ENCODE measurements at regions not wholly inside any gene's neighbourhood (a gene's known extent, or its start where the extent isn't known, plus 50 kb on each side); places are given as distances from the start of the nearest gene placed in this dataset.

GRCh38 chr9:99352826-99353225 is 130.7 kb downstream of the SEC61B start:
- peaks cover 28% of the 10 kb centered on the region for H3K27me3 Mint-ChIP-seq (ENCODE audit: low read depth, poor library complexity)
- no peak overlapping the region for H3K27ac Mint-ChIP-seq
- H3K36me3 Mint-ChIP-seq (ENCODE audit: low read depth) = no peaks in the 10 kb centered on the region
- TF ChIP-seq CTCF (IDR thresholded peaks at IDR 0.05) = no peak
- DNase-seq = no peak
- H3K4me3 Mint-ChIP-seq = no peak overlapping the region
- no peaks in the 10 kb centered on the region for H3K9me3 Mint-ChIP-seq
- H3K4me1 Mint-ChIP-seq = no peaks in the 10 kb centered on the region

DNA sequence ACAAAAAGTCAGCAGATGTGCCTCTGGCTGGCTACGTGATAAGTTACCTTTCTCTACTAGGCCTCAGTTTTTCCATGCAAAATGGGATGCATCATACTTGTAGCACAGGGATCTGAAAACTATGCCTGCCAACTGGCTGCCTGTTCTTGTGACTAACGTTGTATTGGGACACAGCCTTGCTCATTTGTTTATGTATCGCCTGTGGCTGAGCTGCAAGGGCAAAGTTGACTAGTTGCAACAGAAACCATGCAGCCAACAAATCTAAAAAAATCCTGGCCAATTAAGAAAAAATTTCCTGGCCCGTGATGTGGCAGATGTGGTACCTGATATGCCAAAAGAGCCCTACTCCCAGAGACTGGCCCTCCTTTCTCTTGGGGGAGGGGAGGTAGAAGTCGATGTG is 131.3 kb downstream of the SEC61B start:
- H3K27me3 Mint-ChIP-seq (ENCODE audit: low read depth, poor library complexity) = peaks cover 26% of the 10 kb centered on the region
- no peaks in the 10 kb centered on the region for H3K4me1 Mint-ChIP-seq
- no peak for DNase-seq
- no peak for TF ChIP-seq CTCF (IDR thresholded peaks at IDR 0.05)
- no peaks in the 10 kb centered on the region for H3K36me3 Mint-ChIP-seq (ENCODE audit: low read depth)
- H3K4me3 Mint-ChIP-seq = no peak overlapping the region
- H3K9me3 Mint-ChIP-seq = no peaks in the 10 kb centered on the region
- no peak overlapping the region for H3K27ac Mint-ChIP-seq

DNA sequence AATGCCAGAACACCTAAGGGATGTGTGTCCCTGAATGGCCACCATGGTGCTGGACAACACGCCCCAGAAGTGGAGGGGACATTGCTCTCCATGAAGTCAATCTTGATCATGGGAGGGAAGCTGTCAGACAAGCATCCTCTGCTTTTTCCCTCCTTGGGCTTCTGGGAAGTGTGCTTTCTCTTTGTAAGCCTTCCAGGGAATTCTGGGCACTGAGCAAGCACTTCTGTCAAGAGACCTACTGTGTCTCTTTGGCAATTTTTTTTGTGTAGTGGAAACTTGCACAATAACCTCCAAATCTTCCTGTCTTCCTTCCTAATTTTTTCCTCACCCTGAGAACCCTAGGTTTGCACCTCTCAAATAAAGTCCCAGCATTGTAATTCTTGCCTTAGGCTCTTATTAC is 132.0 kb downstream of the SEC61B start:
- H3K9me3 Mint-ChIP-seq = no peaks in the 10 kb centered on the region
- no peak for TF ChIP-seq CTCF (IDR thresholded peaks at IDR 0.05)
- no peak overlapping the region for H3K4me3 Mint-ChIP-seq
- H3K27me3 Mint-ChIP-seq (ENCODE audit: low read depth, poor library complexity) = peaks cover 30% of the 10 kb centered on the region
- H3K36me3 Mint-ChIP-seq (ENCODE audit: low read depth) = no peaks in the 10 kb centered on the region
- DNase-seq = no peak
- H3K27ac Mint-ChIP-seq = no peak overlapping the region
- H3K4me1 Mint-ChIP-seq = peaks cover under 1% of the 10 kb centered on the region

DNA sequence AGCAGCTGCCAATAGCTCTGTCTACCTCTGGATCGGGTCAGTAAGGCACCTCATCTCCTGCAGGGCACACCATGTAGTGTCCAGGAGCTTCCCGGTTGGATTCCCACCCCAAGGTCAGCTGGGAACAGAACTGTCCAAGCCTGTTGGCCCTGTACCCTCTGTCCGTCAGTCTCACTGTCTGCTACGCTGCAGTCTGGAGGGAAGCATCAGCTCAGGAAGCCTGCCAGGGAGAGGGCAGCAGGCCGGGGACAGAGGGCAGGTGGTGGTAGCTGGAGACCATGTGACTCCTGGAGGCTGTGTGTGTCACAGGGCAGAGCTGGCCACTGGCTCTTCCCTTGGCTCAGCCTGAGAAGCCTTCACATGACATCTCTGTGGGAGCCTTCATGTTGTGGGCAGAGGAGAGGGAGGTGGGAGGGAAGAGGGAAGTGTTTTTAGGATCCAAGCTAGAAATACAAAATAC is 134.5 kb downstream of the SEC61B start:
- DNase-seq = no peak
- no peak overlapping the region for H3K27ac Mint-ChIP-seq
- H3K4me1 Mint-ChIP-seq = peaks cover 5% of the 10 kb centered on the region
- TF ChIP-seq CTCF (IDR thresholded peaks at IDR 0.05) = no peak
- H3K36me3 Mint-ChIP-seq (ENCODE audit: low read depth) = no peaks in the 10 kb centered on the region
- H3K9me3 Mint-ChIP-seq = no peaks in the 10 kb centered on the region
- H3K4me3 Mint-ChIP-seq = no peak overlapping the region
- H3K27me3 Mint-ChIP-seq (ENCODE audit: low read depth, poor library complexity) = peaks cover 52% of the 10 kb centered on the region

GRCh38 chr9:99357575-99357974 is 135.5 kb downstream of the SEC61B start:
- no peak for DNase-seq
- no peaks in the 10 kb centered on the region for H3K36me3 Mint-ChIP-seq (ENCODE audit: low read depth)
- H3K4me1 Mint-ChIP-seq = peaks cover 7% of the 10 kb centered on the region
- H3K27ac Mint-ChIP-seq = no peak overlapping the region
- H3K27me3 Mint-ChIP-seq (ENCODE audit: low read depth, poor library complexity) = peaks cover 59% of the 10 kb centered on the region
- H3K9me3 Mint-ChIP-seq = no peaks in the 10 kb centered on the region
- no peak overlapping the region for H3K4me3 Mint-ChIP-seq
- TF ChIP-seq CTCF (IDR thresholded peaks at IDR 0.05) = no peak

DNA sequence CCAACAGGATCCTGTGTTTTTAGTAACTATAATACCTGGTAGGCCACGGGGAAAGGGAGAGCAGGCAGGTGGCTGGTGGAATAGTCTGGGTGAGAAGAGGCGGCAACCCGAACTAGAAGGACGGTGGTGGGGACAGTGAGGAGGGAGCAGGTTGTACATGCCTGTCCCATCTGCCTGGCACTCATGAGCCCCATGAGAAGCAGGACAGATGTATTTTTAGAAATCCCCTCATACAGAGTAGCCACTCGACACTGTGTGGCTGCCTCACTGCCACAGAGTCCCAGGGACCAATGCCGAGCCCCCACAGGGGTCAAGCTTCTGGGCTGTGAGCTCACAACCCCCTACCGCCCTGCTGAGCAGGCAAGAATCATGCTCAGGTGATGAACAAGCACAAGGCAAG is 136.6 kb downstream of the SEC61B start:
- H3K27me3 Mint-ChIP-seq (ENCODE audit: low read depth, poor library complexity) = peaks cover 68% of the 10 kb centered on the region
- no peak for TF ChIP-seq CTCF (IDR thresholded peaks at IDR 0.05)
- peaks cover 14% of the 10 kb centered on the region for H3K4me1 Mint-ChIP-seq
- no peaks in the 10 kb centered on the region for H3K9me3 Mint-ChIP-seq
- no peak overlapping the region for H3K27ac Mint-ChIP-seq
- no peak for DNase-seq
- H3K4me3 Mint-ChIP-seq = no peak overlapping the region
- no peaks in the 10 kb centered on the region for H3K36me3 Mint-ChIP-seq (ENCODE audit: low read depth)

Measured in nephron progenitor cell (in vitro differentiated cells).